GM13976 (cell line): ENCODE measurements at regions not wholly inside any gene's neighbourhood (a gene's known extent, or its start where the extent isn't known, plus 50 kb on each side); places are given as distances from the start of the nearest gene placed in this dataset.

Experiments
- DNase-seq: peaks from one replicate; pipeline ENCODE4 v3.0.0; 2012; ENCODE audit warnings: low spot score
- in situ Hi-C: fragments of 300-500 bp; cut with MboI; formaldehyde crosslinking; loops from one replicate; pipeline ENCODE4 v1.12.0; 2022; ENCODE audit warnings: low sequenced_read_pairs, mixed read lengths, inconsistent platforms; ENCODE audit not compliant: unreplicated experiment
- TF ChIP-seq, protein P1 (sequence below): IDR thresholded peaks from 2 replicates; pipeline ENCODE4 v1.5.1; 2012; ENCODE audit warnings: borderline replicate concordance, mild to moderate bottlenecking; ENCODE audit not compliant: insufficient read depth; ENCODE audit errors: extremely low read depth, missing control alignments, control extremely low read depth

DNA sequence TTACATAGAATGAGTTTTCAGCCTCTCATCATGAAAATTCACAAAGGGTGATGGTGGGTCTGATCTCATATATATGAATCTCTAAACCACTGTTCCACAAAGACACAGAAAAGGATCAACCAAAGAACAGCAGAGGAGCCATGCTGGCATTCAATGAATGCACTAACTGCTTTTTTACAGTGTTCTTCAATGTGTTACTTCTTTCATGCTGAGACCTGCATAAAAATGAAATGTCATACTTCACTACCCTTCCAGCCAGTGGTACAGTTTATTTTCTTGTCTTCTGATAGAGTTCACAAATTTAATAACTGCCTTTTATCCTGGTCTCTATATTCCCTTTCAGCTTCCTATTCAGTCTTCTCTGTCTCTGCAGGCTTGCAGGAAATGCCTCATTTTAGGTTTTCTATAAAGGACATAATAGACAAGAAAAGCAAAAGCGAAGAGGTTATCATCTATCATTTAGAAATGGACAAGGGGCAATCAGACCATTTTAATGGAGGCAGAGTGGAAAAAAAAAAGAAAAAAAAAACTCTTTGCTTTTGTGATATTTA is 836.7 kb upstream of the FOXG1 start:
- TF ChIP-seq, protein P1, sequence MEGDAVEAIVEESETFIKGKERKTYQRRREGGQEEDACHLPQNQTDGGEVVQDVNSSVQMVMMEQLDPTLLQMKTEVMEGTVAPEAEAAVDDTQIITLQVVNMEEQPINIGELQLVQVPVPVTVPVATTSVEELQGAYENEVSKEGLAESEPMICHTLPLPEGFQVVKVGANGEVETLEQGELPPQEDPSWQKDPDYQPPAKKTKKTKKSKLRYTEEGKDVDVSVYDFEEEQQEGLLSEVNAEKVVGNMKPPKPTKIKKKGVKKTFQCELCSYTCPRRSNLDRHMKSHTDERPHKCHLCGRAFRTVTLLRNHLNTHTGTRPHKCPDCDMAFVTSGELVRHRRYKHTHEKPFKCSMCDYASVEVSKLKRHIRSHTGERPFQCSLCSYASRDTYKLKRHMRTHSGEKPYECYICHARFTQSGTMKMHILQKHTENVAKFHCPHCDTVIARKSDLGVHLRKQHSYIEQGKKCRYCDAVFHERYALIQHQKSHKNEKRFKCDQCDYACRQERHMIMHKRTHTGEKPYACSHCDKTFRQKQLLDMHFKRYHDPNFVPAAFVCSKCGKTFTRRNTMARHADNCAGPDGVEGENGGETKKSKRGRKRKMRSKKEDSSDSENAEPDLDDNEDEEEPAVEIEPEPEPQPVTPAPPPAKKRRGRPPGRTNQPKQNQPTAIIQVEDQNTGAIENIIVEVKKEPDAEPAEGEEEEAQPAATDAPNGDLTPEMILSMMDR = no peak
- in situ Hi-C loops = no loop called here
- no peak for DNase-seq

DNA sequence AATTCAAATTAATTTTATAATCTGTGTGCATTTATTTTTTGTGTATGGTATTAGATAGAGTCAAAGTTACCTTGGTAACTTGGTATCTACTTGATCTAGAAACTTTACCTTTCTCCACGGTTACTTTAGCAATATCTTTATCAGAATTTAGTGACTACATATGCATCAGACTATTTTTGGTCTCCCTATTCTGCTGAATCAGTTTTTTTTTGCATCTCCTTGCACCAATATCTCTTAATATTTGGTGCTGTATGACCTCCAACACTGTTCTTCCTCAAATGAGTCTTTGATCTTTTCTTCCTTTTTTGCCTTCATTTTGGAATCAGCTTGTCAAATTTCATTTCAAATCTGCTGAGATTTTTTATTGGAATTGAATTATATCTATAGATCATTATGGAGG is 828.2 kb upstream of the FOXG1 start:
- DNase-seq = no peak
- TF ChIP-seq, protein P1 = no peak
- in situ Hi-C loops = no loop called here

DNA sequence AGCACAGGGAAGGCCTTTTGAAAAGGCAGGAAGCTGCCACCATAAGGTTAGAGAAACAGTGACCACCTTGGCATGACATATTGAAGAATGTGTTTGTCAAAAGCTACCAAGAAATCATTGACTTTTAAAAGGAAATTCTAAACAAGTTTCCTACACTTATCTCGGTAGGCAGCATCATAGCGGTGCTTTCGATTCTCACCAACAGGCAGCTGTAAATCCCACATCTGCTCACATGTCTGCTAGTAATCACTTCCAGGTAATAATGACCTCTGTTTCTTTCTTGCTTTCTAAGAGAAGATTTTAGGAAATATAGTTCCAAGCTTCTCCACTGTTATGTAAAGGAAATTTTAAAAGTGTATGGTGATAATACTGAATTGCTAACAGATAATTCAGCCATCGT is 821.1 kb upstream of the FOXG1 start:
- TF ChIP-seq, protein P1 = no peak
- no peak for DNase-seq
- in situ Hi-C loops = no loop called here

DNA sequence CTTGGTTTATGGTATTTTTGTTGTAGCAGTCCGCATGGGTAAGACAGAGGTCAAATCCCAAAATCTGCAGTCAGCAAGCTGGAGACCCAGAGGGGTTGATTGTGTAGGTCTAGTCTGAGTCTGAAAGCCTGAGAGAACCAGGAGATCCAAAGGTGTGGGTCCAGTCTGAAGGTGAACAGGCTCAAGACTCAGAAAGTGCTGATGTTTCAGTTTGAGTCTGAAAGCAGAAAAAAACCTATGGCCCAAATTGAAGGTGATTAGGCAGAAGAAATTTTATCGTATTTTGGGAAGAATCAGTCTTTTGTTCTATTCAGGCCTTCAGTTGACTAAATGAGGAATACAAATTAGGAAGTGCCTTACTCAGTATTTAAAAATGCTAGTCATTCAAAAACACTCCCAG is 807.8 kb upstream of the FOXG1 start:
- in situ Hi-C loops = no loop called here
- DNase-seq = no peak
- TF ChIP-seq, protein P1 = no peak

DNA sequence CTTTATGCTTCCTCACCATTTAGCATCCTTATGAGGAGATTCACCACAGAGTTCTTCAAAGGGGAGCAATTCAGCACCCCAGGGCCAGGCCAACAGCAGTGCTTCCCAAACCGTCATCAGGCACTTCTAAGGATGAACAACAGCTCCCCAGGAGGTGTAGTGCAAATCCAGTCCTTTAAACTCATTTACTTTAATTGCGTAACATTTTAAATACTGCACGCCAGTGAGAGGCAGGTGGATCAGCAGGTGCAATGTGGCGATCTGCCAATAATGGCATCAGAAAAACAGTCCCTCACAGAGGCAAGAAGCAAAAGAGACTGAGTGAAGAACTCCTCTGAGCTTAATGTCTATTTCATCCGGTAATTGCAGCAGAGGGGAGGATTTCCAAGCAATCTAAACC is 770.9 kb upstream of the FOXG1 start:
- TF ChIP-seq, protein P1 = no peak
- in situ Hi-C loops = no loop called here
- no peak for DNase-seq

DNA sequence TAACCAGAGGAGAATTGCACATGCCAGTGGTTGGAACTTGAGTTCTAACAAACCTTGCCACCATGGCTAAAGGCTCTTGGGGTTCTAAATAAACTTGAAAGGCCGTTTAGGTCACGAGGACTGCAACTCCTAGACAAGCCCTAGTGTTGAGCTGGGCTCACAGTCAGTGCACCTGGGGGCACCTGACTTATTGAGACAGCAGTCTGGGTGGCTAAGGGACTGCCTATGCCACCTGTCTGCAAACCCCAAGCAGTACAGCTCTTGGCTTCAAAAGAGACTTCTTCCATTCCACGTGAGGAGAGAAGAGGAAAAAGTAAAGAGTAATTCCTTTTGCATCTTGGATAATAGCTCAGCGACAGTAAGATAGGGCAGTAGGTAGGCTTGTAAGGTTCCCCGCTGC is 765.6 kb upstream of the FOXG1 start:
- TF ChIP-seq, protein P1 = no peak
- DNase-seq = no peak
- in situ Hi-C loops = no loop called here
